ENCODE measurements at regions not wholly inside any gene's neighbourhood (a gene's known extent, or its start where the extent isn't known, plus 50 kb on each side); places are given as distances from the start of the nearest gene placed in this dataset.

GRCh38 chr14:65228956-65229747 is 126.8 kb upstream of the MAX start:
- Mint-ChIP-seq H3K36me3 (no peaks in the 10 kb centered on the region), H3K27me3 (no peaks in the 10 kb centered on the region), H3K27ac (peak overlapping the region; percentile 94 to 99 (median 96)), H3K9me3 (no peaks in the 10 kb centered on the region), H3K4me3 (peak overlapping the region; percentile 85 to 96 (median 92)), H3K4me1 (peaks cover 29 to 63% (median 55%) of the 10 kb centered on the region in 4 donors)
- DNase-seq (no peak), ATAC-seq (no peak)
- POLR2A ChIA-PET = interaction anchor here (1.0 to 1.9 kb wide), 3 partner anchors 11 to 182 kb away, joined by 3 to 10 read pairs (median 3); no protein-coding TSS in a partner anchor

- DNase-seq (peak in 6 of 10 donors; percentile 17 to 44 (median 24)), ATAC-seq (peak; percentile 85 to 93)
- Mint-ChIP-seq H3K4me3 (peak overlapping the region; percentile 85 to 96 (median 92)), H3K4me1 (peaks cover 25 to 57% (median 49%) of the 10 kb centered on the region in 4 donors), H3K9me3 (no peaks in the 10 kb centered on the region), H3K27ac (peak overlapping the region; percentile 94 to 99 (median 96)), H3K36me3 (no peaks in the 10 kb centered on the region), H3K27me3 (no peaks in the 10 kb centered on the region)
- POLR2A ChIA-PET = interaction anchor here (1.5 to 1.9 kb wide), 2 partner anchors 23 to 181 kb away, joined by 3 to 10 read pairs; no protein-coding TSS in a partner anchor
Measured at GRCh38 chr14:65229748-65230728, 127.7 kb upstream of the MAX start.

GRCh38 chr14:65231286-65231980 is 129.1 kb upstream of the MAX start:
- Mint-ChIP-seq H3K27ac (peak overlapping the region in 2 of 10 donors; percentile 22 to 69), H3K4me1 (peaks cover 20 to 45% (median 35%) of the 10 kb centered on the region in 4 donors), H3K36me3 (no peaks in the 10 kb centered on the region), H3K9me3 (no peaks in the 10 kb centered on the region), H3K27me3 (no peaks in the 10 kb centered on the region), H3K4me3 (no peak overlapping the region)
- ATAC-seq (no peak), DNase-seq (no peak)
- POLR2A ChIA-PET = no interaction called here

- Mint-ChIP-seq H3K4me3 (no peak overlapping the region), H3K36me3 (no peaks in the 10 kb centered on the region), H3K9me3 (no peaks in the 10 kb centered on the region), H3K4me1 (peaks cover 11 to 19% (median 17%) of the 10 kb centered on the region in 4 donors), H3K27ac (peak overlapping the region in 1 of 10 donors; percentile 38), H3K27me3 (no peaks in the 10 kb centered on the region)
- no peak for ATAC-seq
- POLR2A ChIA-PET = no interaction called here
- DNase-seq = no peak
Measured at GRCh38 chr14:65234752-65235361, 132.5 kb upstream of the MAX start.

- Mint-ChIP-seq H3K4me3 (no peak overlapping the region), H3K36me3 (no peaks in the 10 kb centered on the region), H3K9me3 (no peaks in the 10 kb centered on the region), H3K27me3 (no peaks in the 10 kb centered on the region), H3K27ac (no peak overlapping the region), H3K4me1 (peaks cover 6 to 12% (median 11%) of the 10 kb centered on the region in 4 donors)
- DNase-seq (no peak), ATAC-seq (no peak)
- POLR2A ChIA-PET = interaction anchor here (0.6 kb wide), 1 partner anchor 243 kb away, joined by 3 read pairs; no protein-coding TSS in a partner anchor
Measured at GRCh38 chr14:65237023-65237814, 134.9 kb upstream of the MAX start.

GRCh38 chr14:65237941-65238340 is 135.6 kb upstream of the MAX start:
- ATAC-seq = no peak
- POLR2A ChIA-PET = no interaction called here
- no peaks in the 10 kb centered on the region for H3K36me3 Mint-ChIP-seq
- peak overlapping the region in 1 of 10 donors; percentile 24 for H3K4me3 Mint-ChIP-seq
- no peaks in the 10 kb centered on the region for H3K27me3 Mint-ChIP-seq
- H3K4me1 Mint-ChIP-seq = peaks cover 6 to 12% (median 11%) of the 10 kb centered on the region in 4 donors
- peak overlapping the region in 1 of 10 donors; percentile 71 for H3K27ac Mint-ChIP-seq
- H3K9me3 Mint-ChIP-seq = no peaks in the 10 kb centered on the region
- no peak for DNase-seq

- Mint-ChIP-seq H3K4me1 (peaks cover 6 to 9% (median 8%) of the 10 kb centered on the region in 4 donors), H3K27ac (peak overlapping the region in 1 of 10 donors; percentile 11), H3K36me3 (no peaks in the 10 kb centered on the region), H3K9me3 (no peaks in the 10 kb centered on the region), H3K4me3 (no peak overlapping the region), H3K27me3 (no peaks in the 10 kb centered on the region)
- ATAC-seq (no peak), DNase-seq (no peak)
- POLR2A ChIA-PET = interaction anchor here (1.0 kb wide), 1 partner anchor 174 kb away, joined by 3 read pairs; no protein-coding TSS in a partner anchor
Measured at GRCh38 chr14:65238456-65238855, 136.1 kb upstream of the MAX start.

- Mint-ChIP-seq H3K4me1 (peaks cover 0 to 2% (median under 1%) of the 10 kb centered on the region in 4 donors), H3K27me3 (no peaks in the 10 kb centered on the region), H3K36me3 (no peaks in the 10 kb centered on the region), H3K9me3 (no peaks in the 10 kb centered on the region), H3K4me3 (no peak overlapping the region), H3K27ac (peak overlapping the region in 2 of 10 donors; percentile 29 to 32)
- DNase-seq (no peak), ATAC-seq (no peak)
- POLR2A ChIA-PET = interaction anchor here (1.0 to 1.6 kb wide), 2 partner anchors 11 to 173 kb away, joined by 3 read pairs; no protein-coding TSS in a partner anchor
Measured at GRCh38 chr14:65239143-65239937, 137.0 kb upstream of the MAX start.

GRCh38 chr14:65239938-65240296 is 137.6 kb upstream of the MAX start:
- no peaks in the 10 kb centered on the region for H3K36me3 Mint-ChIP-seq
- H3K9me3 Mint-ChIP-seq = no peaks in the 10 kb centered on the region
- peaks cover 0 to 2% (median 0%) of the 10 kb centered on the region in 4 donors for H3K4me1 Mint-ChIP-seq
- DNase-seq (no peak), ATAC-seq (no peak)
- no peak overlapping the region for H3K4me3 Mint-ChIP-seq
- POLR2A ChIA-PET = interaction anchor here (1.6 kb wide), 1 partner anchor 11 kb away, joined by 3 read pairs; no protein-coding TSS in a partner anchor
- H3K27me3 Mint-ChIP-seq = no peaks in the 10 kb centered on the region
- H3K27ac Mint-ChIP-seq = peak overlapping the region in 1 of 10 donors; percentile 29

GRCh38 chr14:65241125-65241752 is 138.9 kb upstream of the MAX start:
- Mint-ChIP-seq H3K36me3 (no peaks in the 10 kb centered on the region), H3K9me3 (peaks cover 0 to 2% (median 0%) of the 10 kb centered on the region in 9 donors), H3K27ac (peak overlapping the region in 1 of 10 donors; percentile 28), H3K27me3 (no peaks in the 10 kb centered on the region), H3K4me1 (peaks cover 0 to 10% (median 2%) of the 10 kb centered on the region in 4 donors), H3K4me3 (no peak overlapping the region)
- POLR2A ChIA-PET = interaction anchor here (1.6 kb wide), 1 partner anchor 13 kb away, joined by 3 read pairs; no protein-coding TSS in a partner anchor
- DNase-seq = no peak
- ATAC-seq = no peak
